GM04504 (cell line): ENCODE measurements at regions not wholly inside any gene's neighbourhood (a gene's known extent, or its start where the extent isn't known, plus 50 kb on each side); places are given as distances from the start of the nearest gene placed in this dataset.

Experiments used
- DNase-seq: peaks from one replicate; pipeline ENCODE4 v3.0.0-alpha.2; 2012; ENCODE audit warnings: low read depth

DNA sequence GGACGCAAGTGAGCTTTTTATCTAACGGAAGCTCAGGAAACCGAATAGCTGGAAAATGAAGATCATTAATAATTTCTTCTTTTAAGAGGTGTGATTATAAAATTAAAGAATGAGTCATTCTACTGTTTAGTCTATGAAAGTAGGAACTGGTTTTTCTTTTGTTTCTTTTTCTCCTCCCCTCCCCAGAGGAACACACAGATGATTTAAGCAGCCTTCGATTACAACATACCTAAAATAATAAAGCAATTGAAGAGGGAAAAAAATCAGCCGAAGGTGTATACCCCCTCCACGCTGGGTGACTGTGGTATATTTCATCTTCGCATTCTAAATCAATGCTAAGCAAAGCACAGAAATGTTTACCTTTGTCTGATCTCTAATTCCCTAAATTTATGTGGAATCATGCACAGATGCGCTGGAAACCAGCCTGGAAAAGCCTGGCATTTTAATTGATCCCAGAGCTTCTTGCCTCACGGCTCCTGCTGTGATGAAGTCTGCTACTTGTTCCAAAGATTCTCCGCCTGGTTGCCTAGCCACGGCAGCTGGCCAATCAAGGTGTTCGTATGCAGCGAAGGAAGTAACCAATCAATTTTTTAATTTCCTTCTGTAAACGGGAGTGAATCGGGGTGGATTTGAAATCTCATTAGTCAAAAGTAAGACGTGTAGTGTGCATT is 133.9 kb downstream of the FANCF start:
- peak; percentile 27 for DNase-seq

DNA sequence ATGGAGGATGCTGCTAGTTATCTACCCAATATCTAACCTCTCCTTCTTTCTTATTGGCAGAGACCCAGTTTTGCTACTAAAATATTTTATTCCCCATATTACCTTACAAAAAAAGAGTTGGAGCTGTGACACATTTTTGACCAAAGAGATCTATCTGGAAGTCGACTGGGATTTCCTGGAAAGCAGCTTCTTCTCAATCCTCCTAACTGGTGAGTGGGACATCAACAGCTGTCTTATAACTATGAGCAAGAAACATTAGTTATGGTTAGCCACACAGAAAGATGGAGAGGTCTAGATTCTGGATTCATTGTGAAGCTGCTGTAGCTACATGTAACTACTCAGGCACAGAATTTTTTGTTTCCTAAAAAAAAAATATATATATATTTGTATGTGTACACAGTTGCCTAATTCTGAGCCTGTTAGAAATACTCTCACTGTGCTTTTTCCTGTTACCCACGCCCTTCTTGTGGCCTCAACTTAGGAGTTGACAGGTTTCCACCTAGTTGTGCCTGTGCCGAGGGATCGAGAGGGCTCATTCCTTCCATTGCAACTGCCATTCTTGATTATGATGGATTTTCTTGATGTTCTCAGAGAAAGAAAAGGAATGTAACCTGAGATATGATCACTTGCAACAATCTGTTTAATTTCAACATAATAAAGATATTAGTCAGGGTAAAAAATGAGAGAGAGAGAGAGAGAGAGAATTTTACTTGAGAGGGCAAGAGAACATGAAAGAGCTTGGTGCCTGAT is 142.0 kb downstream of the SLC17A6 start:
- no peak for DNase-seq

DNA sequence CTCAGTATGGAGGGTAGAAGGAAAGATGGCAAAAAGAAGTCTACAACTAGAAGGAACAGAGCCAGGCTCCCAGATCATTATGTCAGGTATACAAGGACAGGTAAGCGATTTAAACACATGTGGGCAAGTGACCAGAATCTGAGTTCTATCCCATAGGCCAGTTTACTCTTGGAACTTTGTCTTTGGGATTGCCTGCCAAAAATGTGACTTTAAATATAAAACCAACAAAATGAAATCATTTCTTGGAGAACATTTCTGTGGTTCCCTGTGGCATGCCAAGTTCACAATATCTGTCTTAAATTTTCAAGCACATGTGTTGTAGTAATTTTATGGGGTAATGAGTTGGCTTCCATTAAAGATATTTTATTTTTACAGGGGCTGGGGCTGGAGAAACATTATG is 141.0 kb downstream of the SLC17A6 start:
- DNase-seq = no peak

DNA sequence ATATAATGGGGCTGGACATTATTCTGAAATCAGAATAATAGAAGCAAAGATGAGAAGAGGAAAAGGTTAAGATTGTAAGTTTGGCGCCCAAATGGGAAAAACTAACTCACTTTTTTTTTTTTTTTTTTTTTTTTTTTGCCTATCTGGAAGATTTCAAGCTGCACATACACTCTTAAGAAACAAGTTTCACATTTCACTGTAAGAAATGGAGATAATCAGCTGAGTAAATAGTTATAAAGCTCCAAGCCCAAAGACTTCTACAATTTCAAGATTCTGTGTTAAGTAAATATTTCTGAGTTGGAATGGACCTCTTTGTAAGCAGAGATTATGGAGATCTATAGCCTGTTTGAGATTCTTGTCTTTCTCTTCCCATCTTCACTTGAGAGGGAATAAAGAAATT is 140.0 kb downstream of the SLC17A6 start:
- no peak for DNase-seq

DNA sequence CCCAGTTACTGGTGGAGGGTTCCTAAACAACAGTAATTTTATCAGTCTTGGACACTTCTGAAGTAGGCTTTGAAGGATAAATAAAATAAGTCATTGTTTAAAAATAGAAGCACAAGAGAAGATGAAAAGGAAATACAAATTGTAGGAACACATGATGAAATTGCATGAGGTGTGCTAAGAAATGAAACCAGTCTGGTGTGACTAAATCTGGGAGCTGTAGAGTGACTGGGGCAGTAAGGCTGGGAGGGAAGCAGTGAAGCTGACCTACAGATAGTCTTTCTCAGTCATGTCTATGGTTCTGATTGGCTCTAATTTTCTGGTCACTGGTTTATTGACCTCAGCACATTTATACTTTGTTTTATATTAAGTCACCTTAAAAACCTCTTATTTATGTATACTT is 139.1 kb downstream of the SLC17A6 start:
- DNase-seq = no peak

DNA sequence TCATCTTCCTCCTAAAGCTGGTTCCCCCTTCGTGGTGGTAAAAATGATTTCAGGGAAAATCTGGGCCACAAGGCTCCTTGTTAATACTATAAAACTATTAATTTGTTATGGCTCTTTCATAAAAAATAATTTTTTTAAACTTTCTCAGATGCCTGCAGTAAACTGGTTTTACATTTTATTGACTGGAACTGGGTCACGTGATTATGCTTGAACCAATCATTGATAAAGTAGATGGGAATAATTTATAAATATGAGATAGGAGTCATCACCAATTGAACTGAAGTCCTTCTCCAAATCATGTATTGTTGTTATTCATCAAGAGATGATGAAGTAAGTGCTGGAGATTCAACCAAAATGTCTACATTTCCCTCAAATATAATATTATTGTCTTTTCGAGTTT is 138.4 kb downstream of the SLC17A6 start:
- DNase-seq = no peak

DNA sequence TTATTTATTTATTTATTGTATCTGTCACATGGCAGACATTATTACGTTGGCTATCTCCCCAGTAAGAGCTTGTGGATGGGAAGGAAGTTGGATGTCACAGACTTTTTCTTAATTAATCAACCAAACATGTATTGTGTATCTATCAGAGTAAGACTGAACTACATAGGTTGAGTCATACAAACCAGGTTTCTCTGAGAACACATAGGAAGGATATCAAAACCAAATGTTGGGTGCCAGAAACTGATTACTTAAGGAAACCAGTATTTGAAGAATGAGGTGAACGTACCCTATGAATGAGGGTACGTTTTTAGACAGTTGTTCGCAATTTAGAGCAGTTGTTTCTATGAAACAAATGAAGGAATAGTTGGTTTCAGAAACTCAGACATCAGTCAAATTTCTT is 136.4 kb downstream of the SLC17A6 start:
- DNase-seq = no peak

DNA sequence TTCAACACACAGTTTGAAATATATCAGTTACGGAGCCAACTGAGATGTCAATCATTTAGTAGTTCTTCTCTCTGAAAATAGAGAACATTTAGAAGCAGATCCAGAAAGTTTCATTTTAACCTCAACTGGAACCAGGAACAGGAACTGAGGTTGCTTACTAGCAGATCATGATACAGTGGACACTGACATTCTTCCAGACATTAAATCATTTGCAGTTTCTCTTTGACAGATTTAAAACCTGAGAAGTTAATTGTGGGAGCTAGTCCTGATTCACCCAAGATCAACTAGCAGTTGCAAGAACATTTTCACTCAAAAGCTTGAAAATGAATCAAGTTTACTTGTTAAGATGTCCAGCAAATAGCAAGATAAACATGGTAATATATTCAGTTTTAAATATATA is 135.4 kb downstream of the SLC17A6 start:
- no peak for DNase-seq

DNA sequence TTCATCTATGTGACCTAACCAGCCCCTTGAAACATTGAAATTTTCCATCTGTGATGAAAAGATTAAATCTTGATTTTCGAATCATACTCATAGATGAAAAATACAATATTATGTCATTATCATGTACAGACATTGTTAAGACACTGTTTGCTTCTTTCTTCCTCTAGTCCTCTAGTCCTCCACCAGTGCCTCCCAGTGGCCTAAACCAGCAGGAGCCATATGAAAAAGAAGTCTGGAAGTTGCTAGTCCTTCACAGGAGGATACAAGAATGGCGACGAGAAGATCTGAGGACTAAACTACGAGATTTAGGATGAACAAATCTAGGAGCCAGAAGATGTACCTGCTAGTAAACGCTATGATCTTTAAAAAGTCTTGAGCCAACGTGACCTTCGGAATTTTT is 134.1 kb downstream of the SLC17A6 start:
- no peak for DNase-seq

DNA sequence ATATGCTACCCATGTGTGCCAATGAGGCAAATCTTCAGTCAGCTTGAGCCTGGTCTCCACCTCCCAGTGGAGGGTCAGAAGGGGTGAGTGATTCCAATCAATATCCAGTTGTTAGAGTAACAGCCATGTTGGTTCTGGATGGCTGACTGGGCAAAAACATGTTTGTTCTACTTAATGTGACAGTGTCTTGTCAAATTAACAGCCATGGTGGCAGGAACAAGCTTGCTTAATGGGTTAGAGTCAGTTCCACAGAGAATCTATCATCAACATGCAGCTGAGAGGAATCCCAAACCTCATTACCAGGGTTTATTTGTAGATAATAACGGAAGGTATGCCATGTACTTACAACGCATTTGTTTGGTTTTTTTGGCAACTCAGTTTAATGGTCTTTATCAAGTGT is 133.2 kb downstream of the SLC17A6 start:
- DNase-seq = no peak

DNA sequence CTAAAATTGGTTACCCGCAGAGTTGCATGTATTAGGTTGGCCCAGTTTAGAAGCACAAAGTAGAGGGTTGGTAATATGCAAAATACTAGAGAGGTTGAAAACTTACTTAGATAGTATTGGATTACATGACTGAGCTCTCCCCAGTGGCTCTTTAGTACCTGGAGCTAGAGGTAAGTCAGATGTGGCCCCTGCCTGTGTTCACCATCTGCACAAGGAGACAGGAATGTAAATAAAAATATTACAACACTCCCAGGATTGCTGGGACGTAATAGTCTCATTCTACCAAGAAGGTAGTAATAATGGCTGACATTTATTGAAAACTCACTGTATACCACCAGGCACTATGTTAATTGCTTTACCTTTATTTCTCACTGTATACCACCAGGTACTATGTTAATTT is 129.6 kb downstream of the SLC17A6 start:
- no peak for DNase-seq

DNA sequence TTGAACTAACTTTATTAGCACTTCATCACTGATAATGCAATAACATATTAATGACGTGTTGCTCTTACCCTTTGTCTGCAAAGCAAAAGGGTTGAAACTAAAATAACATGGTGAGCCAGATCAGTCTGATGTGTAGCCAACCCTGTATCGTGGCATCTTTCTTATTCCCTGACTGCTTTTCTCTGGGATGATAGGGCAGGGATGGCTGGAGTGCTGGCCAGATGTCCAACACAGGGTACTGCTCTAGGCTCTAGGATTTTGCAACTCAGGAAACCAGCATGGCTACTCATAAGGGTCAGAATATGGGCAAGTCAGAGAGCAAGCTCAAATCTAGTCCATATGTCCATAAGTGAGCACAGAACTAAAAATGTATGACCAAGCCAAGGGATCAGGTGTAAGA is 129.1 kb downstream of the SLC17A6 start:
- no peak for DNase-seq

DNA sequence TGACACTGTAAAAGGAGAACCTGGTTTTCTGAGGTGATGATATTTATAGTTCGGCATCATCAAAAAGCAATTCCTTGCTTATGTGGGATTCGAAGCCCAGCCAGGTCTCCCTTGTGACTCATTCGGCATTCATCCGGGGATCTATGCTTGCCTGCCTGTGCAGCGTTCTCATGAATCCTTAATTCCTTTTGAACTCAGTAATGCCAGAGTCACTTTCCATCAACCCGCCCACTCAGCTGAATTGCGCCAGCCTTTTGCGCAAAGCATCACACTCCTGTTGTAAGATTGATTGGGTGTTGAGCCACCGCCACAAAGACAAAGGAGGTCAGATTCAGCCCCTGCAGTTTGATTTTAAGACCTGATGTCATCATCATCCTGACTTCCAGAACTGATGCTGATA is 128.6 kb downstream of the SLC17A6 start:
- peak; percentile 40 for DNase-seq

DNA sequence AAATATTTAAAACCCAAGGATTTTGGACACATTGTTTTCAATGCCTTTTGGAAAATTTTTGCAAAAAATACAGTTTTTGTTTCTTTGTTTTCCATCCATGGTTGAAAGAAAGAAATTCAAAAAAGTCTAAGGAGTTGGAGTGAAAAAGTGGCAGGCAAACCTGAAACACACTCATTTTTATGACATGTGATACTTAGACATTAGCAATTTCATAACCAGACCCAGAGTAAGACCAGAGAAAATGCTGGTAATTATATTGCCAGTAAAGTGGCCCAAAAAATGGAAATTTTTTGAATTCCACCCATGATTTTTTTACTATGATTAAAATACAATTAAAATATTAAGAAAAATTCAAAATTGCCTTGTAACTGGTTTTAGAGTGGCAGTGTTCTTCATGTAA is 128.2 kb downstream of the SLC17A6 start:
- DNase-seq = no peak

DNA sequence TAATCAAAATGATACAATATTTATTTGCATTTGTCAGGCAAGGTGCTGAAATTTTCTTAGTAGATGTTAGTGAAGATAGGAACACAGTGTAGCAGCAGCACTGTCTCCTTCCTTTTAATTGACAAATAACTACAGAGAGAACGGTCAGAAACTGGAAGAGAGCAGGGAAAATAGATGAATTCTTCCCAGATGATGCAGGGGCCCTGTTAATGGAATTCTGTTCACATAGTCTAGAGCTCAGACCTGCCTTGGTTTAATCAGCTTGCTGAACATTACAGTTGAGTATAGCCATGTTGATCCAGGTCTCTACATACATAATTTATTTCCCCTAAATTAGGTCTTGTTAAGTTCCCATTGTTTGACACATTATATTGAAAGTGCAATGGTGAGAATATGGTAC is 127.4 kb downstream of the SLC17A6 start:
- no peak for DNase-seq

DNA sequence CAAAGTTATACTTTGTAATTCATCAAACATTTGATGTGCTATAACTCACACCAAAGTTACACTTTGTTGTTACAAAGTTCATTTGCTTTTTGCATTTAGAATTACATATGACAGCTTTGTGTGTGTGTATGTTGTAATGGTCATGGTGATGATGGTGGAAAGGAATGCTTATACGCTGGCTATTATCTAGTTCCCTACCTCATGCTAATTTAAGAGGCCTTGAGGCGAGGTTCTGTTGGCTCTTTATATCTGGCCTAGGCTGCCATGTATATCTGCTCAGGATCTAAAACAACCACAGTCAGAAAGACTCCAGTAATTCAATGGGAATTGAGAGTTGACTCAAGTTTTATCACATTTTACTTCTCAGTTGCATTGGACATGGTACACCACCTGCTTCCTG is 123.4 kb downstream of the SLC17A6 start:
- DNase-seq = no peak

DNA sequence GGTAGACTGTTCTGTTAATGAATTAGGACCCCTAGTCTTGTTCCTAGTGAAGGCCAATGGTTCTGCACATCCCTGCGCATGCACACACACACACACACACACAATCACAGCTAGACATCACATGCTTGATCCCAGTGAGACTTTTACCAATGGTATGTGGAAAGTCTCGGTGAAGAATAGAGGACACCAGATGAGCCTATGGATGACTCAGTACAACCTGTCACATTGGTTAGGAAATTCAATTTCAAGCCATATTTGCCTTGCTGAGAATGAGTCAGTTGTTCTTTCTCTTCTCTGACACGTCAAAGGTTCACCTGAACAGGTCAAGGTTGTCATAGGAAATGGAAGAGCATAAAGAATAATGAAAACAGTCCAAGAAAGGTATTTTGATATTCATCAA is 122.0 kb downstream of the SLC17A6 start:
- no peak for DNase-seq

DNA sequence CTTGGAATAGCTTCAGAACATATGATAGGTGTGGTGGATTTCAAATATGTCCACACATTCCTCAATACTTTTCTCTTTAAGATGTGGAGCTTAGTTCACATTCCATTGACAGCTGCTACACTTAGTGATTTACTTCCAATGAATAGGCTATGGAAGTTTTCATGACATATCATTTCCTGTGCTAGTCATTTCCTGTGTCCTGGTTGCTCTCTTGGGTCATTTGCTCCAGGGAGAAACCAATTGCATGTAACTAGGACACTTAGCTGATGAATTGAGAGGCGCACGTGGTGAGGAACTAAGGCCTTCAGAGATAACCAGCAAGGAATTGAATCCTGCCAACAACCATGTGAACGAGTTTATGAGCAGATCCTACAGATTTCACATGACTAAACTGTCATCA is 120.9 kb downstream of the SLC17A6 start:
- DNase-seq = no peak

DNA sequence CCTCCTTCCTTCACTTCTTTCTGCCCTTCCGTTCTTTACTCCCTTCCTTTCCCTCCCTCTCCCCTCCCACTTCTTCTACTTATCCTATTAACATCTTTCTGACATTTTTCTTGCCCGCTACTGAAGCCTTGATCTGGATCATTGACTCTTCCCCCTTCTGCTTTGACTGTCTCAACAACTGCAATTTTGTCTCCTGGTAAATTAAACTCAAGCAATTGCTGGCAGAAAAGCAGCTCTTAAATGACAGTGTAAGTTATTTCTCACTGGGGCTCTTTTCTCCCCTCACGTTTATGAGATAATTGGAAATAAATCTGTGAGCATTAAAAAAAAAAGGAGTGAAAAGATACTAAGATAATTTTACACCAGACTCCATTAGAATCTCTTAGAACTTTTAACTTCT is 120.0 kb downstream of the SLC17A6 start:
- DNase-seq = no peak

DNA sequence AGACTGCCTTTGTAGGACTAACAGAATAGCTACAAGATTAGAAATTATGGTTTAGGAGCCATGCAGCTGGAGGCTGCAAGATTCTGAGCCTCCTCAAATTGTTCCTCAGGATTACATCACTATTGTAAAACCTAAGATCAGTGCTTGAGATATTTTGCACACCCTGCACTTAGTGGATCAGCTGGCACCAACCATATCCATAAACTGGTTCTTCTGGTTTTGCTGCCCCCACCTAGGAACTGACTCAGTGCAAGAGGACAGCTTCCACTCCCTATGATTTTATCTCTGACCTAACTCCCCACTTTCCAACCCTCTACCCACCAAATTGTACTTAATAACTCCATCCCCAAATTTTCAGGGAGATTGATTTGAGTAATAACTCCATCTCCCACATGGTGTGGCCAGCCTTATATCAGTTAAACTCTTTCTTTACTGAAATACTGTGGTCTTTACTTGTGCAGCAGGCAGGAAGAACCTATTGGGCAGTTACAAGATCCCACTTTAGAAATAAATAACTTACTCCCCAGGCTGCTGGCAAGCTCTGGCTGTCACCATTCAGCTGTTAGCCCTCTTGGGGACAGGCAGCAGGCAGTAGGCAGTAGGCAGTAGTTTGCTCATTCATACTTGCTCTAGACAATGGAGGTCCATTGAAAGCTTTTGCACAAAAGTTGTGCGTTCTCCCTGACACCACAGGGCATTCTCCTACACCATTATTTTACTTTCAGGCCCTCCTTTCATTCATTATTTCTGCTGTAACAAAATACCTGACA is 119.0 kb downstream of the SLC17A6 start:
- DNase-seq = no peak

DNA sequence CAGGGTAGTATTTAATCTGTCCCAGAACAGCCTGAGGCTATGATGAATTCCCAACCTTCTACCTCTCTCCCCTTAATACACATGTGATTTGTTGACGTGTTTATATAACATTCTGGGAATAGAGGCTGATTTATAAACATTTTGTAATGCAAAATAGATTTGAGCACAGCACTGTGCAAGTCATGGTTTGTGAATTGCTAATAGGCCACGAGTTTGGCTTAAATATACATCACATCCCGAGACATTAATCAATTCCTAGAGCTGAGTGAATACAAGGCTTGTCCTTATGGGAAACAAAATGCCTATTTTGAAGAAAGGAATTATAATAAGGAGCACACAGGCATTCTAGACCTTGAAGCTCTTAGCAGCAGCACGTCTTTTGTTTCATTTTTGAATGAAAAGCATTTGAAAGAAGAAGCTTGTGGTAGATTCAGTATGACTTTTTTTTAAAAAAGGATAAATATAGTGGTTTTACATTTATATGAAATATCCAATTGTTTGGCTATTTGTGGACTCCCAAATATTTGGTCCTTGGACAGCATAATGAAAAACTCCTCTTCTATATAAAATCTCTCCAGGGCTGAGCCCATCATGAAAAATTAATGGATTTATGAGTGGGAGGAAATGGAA is 116.4 kb downstream of the SLC17A6 start:
- no peak for DNase-seq

DNA sequence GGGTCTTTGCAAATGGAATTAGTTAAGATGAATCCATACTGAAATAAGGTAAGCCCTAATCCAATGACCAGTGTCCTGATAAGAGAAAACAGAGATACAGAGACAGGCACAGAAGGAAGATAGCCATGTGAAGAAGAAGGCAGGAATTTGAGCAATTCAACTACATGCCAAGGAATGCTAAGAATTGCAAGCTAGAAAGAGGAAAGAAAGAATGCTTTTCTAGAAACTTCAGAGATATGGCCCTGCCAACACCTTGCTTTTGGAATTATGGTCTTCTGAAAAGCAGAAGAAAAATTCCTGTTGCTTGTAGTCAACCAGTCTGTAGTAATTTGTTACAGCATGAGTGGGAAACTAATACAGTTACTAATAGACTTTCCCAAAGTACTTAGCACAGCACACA is 111.3 kb downstream of the SLC17A6 start:
- DNase-seq = no peak

DNA sequence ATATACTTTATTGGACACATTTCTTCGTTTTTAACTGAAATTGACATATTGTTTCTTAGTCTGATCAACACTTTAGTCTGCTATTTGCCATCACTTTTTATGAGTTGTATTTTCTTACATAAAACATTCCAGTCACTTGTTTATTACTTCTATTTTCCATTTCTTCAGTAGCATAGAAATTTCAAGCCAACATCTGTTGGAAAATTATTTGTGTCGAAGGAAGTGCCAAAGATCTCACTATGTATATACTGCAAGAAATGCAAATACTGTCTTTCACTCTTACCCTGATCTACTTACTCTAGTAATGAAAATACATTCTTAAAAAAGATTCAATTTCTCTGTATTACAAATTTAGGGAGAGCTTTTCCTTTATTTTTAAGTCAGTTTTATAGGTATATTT is 105.9 kb downstream of the SLC17A6 start:
- no peak for DNase-seq
